HG02885 (cell line): ENCODE measurements at regions not wholly inside any gene's neighbourhood (a gene's known extent, or its start where the extent isn't known, plus 50 kb on each side); places are given as distances from the start of the nearest gene placed in this dataset.
"Not testable (repeated sequence)": the region's sequence is repeated elsewhere in the genome, so short reads cannot be mapped to it uniquely, and the experiment has no call there.

Experiments used
- ATAC-seq: cut with Tn5 transposase; IDR thresholded peaks from one replicate; pipeline ENCODE4 v1.9.1; 2021; ENCODE audit warnings: mild to moderate bottlenecking; ENCODE audit not compliant: unreplicated experiment, poor library complexity

DNA sequence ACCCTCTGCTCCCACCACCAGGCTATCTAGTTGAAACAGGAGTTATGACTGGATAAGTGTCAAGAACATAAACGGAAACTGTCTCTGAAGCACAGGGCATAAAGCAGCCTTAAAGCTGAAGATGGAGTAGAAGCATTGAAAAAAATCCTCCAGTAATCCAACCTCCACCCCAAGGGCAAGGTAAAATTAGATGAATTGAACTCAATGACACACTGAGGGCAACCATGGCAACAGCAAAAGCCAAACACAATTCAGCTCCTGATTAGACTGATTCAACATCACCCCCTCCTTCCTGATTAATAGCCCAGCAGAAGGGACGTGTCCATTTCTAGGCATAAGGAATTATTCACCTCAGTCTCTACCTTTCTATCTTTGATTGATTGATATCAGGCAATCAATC lies 183.2 kb upstream of the MAP3K1 start:
- ATAC-seq, result no peak

DNA sequence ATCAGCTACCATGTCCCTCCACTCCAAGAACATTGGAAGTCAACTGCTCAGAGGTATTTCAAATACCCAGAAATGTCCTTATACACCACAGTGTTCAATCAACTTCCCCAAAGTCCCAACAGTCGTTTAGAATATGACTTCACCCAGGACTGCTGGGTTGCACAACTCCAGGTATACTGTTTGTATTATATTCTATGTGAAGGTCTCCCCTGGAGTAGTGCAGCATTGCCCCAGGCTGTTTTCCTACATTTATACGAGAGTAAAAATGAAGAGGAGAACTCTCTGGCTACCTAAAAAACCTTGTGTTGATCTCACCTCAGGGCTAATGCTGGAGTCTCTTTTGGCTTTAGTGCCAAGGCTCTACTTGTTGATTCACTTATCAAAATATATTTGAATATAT lies 183.6 kb upstream of the MAP3K1 start:
- no peak for ATAC-seq

DNA sequence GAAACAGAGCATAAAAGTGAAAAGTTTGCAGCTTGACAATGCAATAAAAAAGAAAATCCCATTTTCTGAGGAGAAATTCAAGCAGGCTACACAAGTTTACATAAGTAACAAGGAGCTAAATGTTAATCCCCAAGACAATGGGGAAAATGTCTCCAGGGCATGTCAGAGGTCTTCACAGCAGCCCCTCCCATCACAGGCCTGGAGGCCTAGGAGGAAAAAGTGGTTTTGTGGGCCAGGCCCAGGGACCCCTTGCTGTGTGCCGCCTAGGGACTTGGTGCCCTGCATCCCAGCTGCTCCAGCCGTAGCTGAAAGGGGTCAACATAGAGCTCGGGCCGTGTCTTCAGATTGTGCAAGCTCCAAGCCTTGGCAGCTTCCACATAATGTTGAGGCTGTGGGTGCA lies 186.7 kb upstream of the MAP3K1 start:
- not testable (repeated sequence) for ATAC-seq

DNA sequence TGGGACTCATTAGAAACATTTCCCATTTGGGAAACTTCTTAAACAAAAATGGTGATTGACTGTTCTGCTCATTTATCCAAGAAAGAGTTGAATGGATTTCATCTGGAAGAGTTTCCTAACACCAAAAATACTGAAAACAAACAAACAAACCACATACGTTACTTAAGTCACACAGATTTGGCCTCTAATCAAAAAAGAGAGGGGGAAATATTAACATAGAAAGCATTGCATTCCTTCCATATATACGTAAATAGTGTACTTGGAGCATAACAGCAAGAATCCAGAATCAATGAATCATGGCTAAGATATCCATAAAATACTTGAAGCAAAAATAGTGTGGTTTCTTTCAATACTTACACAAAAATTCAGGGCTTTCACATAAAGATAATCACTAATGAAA lies 189.8 kb upstream of the MAP3K1 start:
- ATAC-seq, result no peak

DNA sequence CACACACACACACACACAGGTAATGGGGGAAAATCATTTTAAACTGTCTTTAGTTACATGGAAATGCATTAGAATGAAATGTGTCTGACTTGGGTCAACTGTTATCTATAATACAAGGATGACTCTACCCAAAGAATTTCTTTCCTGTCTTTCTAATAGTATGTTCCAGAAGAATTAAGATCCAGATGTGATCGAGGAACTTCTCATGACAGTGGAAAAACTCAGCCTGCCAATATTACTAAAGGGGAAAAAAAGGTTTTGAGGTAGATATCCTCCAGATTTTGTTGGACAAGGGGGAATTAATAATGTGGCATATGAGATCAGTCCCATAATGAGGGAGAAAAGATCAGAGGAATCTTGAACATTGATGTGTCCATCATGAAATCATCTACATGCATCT lies 190.6 kb upstream of the MAP3K1 start:
- ATAC-seq, result no peak

DNA sequence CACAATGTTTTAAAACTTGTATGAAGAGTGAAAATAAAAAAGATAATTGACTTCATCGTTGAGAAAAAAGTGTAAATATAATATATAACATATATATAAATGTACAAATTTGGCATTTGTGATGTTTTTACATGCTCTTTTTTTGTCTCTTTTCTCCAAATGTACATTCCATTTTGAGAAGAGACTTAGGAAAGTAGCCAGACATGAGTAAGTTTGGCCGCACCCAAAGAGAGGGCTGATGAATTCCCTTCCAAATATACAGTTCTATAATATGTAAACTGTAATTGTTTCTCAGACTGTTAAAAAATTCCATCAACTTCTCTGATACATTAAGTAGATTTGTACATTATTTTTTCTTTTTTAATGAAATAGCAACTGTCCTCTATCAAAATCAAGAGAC lies 193.2 kb upstream of the MAP3K1 start:
- ATAC-seq, result no peak

DNA sequence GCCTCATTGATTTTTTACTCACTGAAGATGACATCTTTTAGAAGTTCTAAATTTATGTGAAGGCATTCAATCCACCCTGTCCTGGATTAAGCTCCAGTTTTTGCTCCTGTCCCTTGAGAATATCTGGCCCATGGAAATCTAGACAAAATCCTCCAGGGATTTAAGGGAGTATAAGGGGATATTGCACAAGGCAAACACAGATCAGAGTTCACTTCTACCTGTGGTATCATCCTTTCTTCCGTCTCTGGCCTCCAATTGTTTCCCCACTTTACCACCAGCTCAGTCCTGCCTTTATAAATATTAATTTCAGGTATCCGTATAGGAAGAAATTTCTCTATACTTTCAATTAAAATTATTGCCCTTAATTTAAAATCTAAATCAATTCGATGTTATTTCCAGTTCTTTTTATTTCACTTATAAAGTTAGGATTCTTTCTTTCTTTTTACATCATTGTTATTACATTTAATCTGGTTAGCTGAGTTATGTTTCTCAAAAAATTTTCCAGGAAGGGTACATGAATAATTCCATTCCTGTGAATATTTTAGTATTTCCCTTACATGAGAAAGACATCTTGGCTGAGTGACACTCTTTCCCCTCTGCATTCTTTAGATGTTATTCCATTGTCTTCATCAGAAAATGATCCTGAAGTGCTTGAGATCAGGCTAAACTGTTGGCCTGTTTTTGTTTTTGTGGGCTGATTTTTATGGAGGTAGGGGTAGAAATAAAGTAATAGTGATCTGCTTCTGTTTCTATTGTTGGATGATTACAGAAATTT lies 194.3 kb upstream of the MAP3K1 start:
- ATAC-seq, result no peak

DNA sequence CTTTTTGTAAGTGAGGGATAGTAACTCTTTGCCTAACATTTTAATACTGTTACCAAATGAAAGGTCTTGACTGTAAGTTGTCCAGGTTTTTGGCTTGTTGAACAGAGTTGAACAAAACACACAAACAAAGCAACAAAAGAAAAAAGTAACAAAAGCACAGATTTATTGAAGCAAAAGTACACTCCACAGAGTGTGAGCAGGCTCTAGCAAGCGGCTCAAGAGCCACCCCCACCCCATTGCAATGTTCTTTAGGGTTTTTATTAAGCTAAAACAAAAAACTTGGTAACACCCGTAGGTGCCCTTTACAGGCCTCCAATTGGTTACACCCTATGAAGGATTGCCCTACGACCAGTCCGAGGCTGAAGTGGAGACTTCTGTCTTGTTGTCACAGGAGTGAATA lies 197.4 kb upstream of the MAP3K1 start:
- ATAC-seq, result no peak

DNA sequence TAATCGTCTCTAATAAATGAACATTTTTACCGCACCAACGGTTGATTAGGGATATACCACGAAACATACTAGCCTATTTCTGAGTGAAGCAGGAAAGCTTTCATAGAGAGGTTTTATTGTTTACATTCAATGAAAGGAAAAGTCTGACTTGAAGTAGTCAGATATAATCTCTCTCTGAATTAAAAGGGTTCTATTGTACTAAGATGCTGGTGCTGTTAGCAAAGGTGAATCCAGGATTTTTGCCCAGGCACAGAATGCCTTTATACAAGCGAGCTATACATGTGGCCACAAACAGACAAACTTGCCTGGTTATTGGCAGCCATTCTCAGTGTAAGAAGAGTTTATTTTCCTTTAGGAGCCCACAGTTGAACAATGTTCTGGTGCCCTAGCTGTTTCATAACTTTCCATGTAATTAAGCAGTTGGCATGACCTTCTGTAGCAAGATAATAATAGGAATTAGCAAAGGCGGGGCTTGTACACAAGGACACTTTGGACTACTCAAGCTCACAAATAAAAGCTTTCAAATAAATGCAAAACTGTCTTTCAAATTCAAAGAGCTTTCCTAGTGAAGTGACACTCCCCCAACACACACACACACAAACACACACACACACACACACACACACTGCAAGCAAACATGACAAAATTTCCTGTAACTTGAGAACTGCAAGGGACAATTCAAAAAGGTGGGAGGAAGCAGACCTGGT lies 198.7 kb upstream of the MAP3K1 start:
- ATAC-seq, result no peak

DNA sequence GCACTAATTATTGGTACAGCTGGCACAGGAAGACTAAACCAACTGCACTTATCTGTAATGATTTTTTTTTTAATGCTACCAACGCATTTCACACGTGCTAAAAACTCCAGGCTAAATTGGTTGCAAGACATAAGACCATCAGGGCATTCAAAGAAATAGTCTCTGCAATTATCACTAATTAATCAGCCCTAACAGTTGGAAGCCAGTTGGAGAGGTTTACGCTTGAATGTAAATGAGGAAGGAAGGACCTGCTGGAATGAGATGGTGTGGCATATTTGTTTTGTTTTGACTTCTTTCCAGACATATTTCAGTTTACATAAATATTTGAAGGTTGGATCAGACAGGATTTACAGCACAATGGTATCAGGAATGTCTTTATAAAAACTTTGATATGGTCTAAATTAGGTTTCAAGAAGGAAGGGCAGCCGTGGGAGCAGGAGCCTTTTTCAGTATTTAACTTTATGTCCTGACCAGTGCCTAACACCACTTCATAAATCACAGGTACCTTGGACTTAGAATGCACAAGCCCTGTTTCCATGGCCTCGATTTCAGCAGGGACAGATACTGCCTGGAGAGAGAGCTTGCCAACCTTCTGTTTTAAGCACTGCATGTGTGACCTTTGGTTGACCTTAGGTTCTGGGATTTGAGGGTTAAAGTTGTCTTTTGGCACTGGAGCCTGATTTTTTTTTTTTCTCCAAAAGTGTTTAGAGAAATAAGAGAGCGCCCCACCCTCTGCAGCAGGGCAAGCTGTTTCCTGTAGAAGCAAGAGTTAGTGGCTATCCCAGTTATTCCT lies 199.8 kb upstream of the MAP3K1 start:
- ATAC-seq, result no peak

DNA sequence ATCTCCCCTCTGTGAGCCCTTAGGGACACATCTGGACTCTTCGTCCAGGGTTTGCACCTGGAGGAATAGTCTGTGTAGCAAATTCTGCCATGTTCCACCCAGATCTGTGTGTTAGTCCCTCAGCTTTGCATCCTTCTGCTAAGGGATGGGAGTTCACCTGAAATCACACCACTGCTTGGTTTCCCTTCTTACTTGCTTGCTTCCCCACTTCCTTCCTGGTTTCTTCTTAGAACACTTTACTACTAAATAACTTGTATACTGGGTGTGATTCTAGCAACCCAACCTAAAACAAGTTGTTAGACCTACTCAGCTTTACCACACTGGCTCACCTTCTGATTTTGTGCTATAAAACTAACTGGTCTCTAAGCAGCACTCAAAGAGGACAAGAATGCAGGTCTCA lies 202.6 kb upstream of the MAP3K1 start:
- ATAC-seq, result no peak

DNA sequence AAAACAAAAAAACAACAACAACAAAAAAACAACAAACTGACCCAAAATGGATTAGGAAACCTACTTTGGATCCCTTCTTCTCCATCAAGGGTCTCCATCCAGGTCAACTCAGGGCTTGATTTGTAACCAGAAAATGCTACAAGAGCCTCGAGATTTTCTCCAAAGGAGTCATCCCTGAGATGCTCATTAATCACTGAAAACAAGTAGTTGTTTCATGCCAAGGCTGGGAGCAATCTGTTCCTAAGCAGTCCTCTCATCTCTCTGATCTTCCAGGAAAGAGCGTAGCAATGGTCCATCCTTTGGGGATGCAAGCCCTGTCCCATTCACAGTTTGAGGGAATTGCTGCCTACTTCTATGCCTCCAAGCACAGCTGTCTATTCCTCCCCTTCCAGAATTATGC lies 203.0 kb upstream of the MAP3K1 start:
- no peak for ATAC-seq

DNA sequence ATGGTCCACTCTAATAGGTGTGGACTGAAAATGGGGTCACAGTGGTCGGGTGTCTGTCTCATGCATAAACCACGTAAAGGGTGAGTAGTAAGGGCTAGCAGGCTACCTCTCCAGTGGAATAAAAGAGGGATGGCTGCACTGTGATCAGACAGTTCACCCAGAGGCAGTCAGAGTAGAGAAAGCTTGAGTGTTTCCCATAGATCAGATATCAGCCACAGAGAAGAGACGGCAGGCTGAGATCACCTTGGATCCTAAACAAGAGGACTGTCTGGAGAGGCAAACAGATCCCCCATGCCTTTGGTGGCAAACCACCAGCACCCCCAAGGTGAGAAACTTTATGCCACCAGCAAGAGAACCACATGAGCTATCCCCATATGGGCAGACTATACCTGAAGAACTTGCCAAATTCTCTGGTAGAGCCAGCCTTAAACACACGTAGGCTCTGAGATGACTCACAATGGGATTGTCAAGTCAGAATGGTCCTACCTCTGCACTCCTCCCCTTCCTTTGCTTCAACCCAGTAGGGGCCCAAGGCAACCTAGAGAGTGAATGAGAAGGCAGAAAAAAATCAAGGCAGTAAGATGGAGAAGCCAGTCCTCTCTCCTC lies 205.2 kb upstream of the MAP3K1 start:
- no peak for ATAC-seq

DNA sequence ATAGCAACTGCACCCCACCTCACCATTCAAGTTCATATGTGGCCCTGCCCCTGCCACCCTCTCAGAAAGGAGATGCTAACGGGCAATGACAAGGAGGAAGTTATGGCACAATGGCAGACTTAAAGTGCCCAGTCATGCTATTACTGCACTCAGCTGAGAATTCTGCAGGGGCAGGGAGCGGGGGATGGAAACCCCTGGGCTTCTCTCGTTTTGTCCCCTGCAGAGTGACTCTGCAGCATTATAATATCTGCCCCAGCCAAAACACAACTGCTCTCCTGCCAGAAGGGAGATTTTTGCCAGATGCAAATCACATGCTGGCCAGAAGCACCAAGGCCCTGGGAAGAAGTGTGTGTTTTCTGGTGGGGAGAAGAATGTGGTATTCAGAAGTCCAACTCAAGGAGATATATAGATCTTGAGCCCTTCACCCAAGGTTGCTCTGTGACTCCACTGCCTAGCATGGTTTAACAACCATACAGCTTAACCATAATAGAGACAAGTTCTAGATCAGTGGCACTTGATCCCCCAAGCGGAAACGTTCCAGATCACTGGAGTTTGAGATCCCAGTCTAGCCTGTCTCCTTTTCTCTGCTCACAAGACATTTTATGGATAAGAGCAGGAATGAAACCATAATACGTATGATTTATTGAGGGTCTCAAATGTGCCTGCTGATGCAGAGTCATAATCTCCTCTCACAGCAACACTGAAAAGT lies 207.0 kb upstream of the MAP3K1 start:
- ATAC-seq, result no peak

DNA sequence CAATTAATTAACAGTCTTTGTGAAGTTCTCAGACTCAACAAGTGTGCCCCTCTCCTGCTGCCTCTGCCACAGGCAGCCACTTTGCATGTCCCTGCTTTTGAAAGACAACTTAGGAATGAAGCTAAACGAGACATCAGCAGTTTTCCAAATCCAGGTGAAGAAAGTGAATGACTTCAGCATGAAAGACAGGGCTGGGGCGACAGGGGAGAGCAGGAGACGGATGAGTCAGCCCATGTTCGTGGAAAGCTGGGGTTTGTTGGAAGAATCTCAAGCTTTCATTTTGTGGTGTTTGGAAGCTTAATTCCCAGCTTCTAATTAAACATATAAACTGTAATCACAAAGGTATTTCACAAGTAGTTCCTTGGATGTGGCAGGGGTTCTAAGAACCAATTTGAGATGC lies 207.8 kb upstream of the MAP3K1 start:
- ATAC-seq, result no peak

DNA sequence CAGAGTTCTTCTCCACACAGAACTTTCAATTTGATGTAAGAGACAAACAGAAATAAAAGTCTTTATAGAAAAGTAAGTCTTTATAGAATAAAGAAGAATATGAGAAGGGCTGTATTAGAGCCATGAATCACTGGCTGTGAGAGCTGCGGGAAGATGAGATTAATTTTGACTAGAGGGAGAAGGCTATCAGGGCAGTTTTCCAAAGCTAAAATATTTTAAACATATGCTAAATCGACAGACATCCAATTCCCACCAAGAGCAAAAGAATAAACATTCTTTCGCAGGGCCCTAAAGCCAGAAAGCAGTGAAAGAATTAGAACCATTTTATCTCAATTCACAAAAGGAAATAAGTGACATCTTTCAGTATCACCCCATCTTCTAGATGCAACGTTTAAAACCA lies 208.3 kb upstream of the MAP3K1 start:
- ATAC-seq, result no peak

DNA sequence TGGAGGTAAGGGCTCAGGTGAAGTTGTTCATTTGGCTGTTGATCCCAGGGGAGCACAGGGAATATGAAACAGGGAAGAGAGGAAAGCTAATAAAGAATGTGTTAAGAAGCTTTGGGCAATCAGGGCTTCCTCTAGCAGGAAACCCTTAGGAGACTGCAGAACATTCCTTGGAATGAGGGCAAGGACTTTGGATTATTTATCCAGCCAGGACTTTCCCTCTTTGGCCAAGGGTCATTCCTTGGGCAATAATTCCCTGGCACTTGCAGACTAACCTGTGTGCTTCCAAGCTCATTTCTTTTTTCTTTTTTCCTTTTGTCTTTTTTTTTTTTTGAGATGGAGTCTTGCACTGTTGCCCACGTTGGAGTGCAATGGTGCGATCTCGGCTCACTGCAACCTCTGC lies 209.2 kb upstream of the MAP3K1 start:
- ATAC-seq, result no peak

DNA sequence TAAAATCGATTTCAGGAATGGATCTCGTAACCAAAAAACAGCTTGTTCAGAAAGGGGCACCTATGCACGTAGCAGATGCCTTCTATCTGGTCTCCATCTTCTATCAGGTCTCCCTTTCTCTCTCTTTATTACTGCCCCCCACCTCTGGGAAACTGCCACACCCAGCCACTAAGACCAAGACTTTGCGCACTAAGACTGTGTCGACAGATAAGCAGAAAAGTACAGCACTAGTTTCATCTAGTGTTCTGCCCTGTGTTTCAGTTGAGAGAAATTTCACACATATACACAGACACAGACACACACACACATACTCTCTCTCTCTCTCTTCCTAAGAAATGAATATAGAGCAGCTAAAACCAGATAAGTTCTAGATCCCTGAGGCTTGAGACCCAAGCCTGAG lies 210.1 kb upstream of the MAP3K1 start:
- no peak for ATAC-seq

DNA sequence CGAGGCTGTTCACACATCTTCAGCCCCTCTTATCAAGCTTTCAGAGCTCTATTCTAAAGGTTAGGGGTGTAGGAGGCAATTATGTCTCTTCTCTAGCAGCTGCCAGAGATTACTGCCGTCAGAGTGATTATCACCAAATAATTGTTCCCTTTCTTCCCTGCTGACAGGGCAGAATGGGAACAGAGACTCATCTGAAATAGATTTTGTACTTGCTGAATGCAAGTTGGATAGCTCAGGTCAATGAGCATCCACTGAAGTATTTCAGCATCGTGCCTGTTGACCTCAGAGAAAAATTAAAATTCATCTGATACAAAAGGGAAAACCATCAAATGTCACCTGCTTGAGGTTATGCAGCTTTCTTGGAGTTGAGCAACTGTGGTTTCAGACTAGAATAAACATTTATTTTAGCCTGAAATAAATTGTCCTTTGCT lies 213.7 kb upstream of the MAP3K1 start:
- no peak for ATAC-seq

DNA sequence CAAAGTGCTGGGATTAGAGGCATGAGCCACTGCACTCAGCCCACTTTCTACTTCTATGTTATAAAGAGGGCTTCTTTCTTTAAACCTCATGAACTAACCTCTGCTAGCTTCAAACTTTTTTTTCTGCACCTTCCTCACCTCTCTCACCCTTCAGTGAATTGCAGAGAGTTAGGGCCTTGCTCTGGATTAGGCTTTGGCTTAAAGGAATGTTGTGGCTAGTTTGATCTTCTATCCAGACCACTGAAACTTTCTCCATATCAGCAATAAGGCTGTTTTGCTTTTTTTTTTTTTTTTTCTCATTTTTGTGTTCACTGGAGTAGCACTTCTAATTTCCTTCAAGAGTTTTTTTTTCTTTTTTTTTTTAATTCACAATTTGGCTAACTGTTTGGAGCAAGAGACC lies 216.4 kb upstream of the MAP3K1 start:
- no peak for ATAC-seq
